ENCODE measurements at regions not wholly inside any gene's neighbourhood (a gene's known extent, or its start where the extent isn't known, plus 50 kb on each side); places are given as distances from the start of the nearest gene placed in this dataset. TPM values are rescaled to one million over a fixed set of nuclear protein-coding genes. Genes with fewer than 3 reads are reported as not detected.

- no peak overlapping the region for H3K27ac ChIP-seq
- H3K27me3 ChIP-seq = no peaks in the 10 kb centered on the region
- no peaks in the 10 kb centered on the region for H3K36me3 ChIP-seq
- WGBS, 3 donors = 40 to 50% (median 43%) methylated on average over 2 of the region's 2 CpGs
- H3K4me3 ChIP-seq = no peak overlapping the region
- no peaks in the 10 kb centered on the region for H3K9me3 ChIP-seq
- no peaks in the 10 kb centered on the region for H3K4me1 ChIP-seq (ENCODE audit: insufficient read depth)
- intact Hi-C loops (cut with DNase I) = no loop called here
- TF ChIP-seq EP300 (IDR thresholded peaks at IDR 0.05) (no peak), POLR2A (IDR thresholded peaks at IDR 0.05) (no peak)
- TF ChIP-seq, protein P1, sequence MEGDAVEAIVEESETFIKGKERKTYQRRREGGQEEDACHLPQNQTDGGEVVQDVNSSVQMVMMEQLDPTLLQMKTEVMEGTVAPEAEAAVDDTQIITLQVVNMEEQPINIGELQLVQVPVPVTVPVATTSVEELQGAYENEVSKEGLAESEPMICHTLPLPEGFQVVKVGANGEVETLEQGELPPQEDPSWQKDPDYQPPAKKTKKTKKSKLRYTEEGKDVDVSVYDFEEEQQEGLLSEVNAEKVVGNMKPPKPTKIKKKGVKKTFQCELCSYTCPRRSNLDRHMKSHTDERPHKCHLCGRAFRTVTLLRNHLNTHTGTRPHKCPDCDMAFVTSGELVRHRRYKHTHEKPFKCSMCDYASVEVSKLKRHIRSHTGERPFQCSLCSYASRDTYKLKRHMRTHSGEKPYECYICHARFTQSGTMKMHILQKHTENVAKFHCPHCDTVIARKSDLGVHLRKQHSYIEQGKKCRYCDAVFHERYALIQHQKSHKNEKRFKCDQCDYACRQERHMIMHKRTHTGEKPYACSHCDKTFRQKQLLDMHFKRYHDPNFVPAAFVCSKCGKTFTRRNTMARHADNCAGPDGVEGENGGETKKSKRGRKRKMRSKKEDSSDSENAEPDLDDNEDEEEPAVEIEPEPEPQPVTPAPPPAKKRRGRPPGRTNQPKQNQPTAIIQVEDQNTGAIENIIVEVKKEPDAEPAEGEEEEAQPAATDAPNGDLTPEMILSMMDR (IDR thresholded peaks at IDR 0.05) = no peak
- no peak for DNase-seq
Observed at GRCh38 chr6:96470296-96470695, 51.3 kb upstream of the UFL1 start.

Small RNAs in the stretch of these regions (small RNA-seq; reads per million reads assigned to genes)
- gene RN7SL797P = not detected
